Left forelimb (tissue), 1 donor: ENCODE measurements at regions not wholly inside any gene's neighbourhood (a gene's known extent, or its start where the extent isn't known, plus 50 kb on each side); places are given as distances from the start of the nearest gene placed in this dataset.
"Not testable (repeated sequence)": the region's sequence is repeated elsewhere in the genome, so short reads cannot be mapped to it uniquely, and the experiment has no call there.

ENCODE experiments used
- DNase-seq: peaks from one replicate; pipeline ENCODE4 v3.0.0-alpha.2; 2018; ENCODE audit warnings: low spot score

- not testable (repeated sequence) for DNase-seq
Observed at GRCh38 chr2:242113492-242113891, 244.0 kb downstream of the RTP5 start.

- not testable (repeated sequence) for DNase-seq
Observed at GRCh38 chr2:242116676-242117075, 247.1 kb downstream of the RTP5 start.

- not testable (repeated sequence) for DNase-seq
Observed at GRCh38 chr2:242117305-242117704, 247.8 kb downstream of the RTP5 start.

GRCh38 chr2:242119682-242120081 lies 250.2 kb downstream of the RTP5 start:
- DNase-seq: not testable (repeated sequence)

- not testable (repeated sequence) for DNase-seq
Observed at GRCh38 chr2:242130682-242131081, 261.2 kb downstream of the RTP5 start.

GRCh38 chr2:242159921-242160320 lies 290.4 kb downstream of the RTP5 start:
- DNase-seq: not testable (repeated sequence)

- not testable (repeated sequence) for DNase-seq
Observed at GRCh38 chr2:242165115-242165514, 295.6 kb downstream of the RTP5 start.

GRCh38 chr2:242171290-242171689 lies 301.8 kb downstream of the RTP5 start:
- DNase-seq: not testable (repeated sequence)
